Small intestine (tissue), 7 donors: ENCODE measurements at regions not wholly inside any gene's neighbourhood (a gene's known extent, or its start where the extent isn't known, plus 50 kb on each side); places are given as distances from the start of the nearest gene placed in this dataset.

Experiments
- DNase-seq, 2 donors: peaks; one replicate each; pipeline versions ENCODE4 v3.0.0 to v3.0.0-alpha.2; 2013
- FAIRE-seq: peaks from 2 replicates; lab custom pipeline; 2012; peaks lifted over from hg19 to GRCh38; lab: Jason Lieb, UNC
- H3K27ac ChIP-seq, 3 donors: one replicate each; pipeline ENCODE4 v1.5.1; 2013; ENCODE audit warnings: low read length in 2 of 3, mild to moderate bottlenecking in 2 of 3, control low read depth in 1 of 3, inconsistent platforms in 1 of 3, low read depth in 1 of 3, moderate library complexity in 1 of 3
- H3K27me3 ChIP-seq, 3 donors: one replicate each; pipeline ENCODE4 v1.6.1; 2013; ENCODE audit warnings: low read length in 3 of 3, inconsistent platforms in 1 of 3; ENCODE audit not compliant: control insufficient read depth in 3 of 3, insufficient read depth in 3 of 3
- H3K36me3 ChIP-seq, 3 donors: one replicate each; pipeline ENCODE4 v1.6.1; 2013; ENCODE audit warnings: low read length in 3 of 3, inconsistent platforms in 1 of 3, low read depth in 1 of 3, mild to moderate bottlenecking in 1 of 3, moderate library complexity in 1 of 3; ENCODE audit not compliant: control insufficient read depth in 3 of 3, insufficient read depth in 2 of 3
- H3K4me1 ChIP-seq, 3 donors: one replicate each; pipeline ENCODE4 v1.6.1; 2013; ENCODE audit warnings: low read length in 2 of 3, inconsistent platforms in 1 of 3, low read depth in 1 of 3, mild to moderate bottlenecking in 1 of 3, moderate library complexity in 1 of 3; ENCODE audit not compliant: control insufficient read depth in 3 of 3, insufficient read depth in 2 of 3
- H3K4me3 ChIP-seq, 3 donors: one replicate each; pipeline ENCODE4 v1.5.1; 2013; ENCODE audit warnings: low read length in 3 of 3, control low read depth in 1 of 3, inconsistent platforms in 1 of 3, low read depth in 1 of 3, mild to moderate bottlenecking in 1 of 3, moderate library complexity in 1 of 3
- H3K9me3 ChIP-seq, 2 donors: one replicate each; pipeline ENCODE4 v1.6.1; 2013; ENCODE audit warnings: low read depth in 1 of 2, low read length in 1 of 2; ENCODE audit not compliant: control insufficient read depth in 2 of 2, insufficient read depth in 1 of 2
- WGBS, 3 donors: extraction: QIAGEN DNeasy Blood & Tissue Kit; methylation state at CpG; one replicate each; pipeline ENCODE4 v1.1.7; 2013; 5-methylcytosine and 5-hydroxymethylcytosine counted together
- donor health status: healthy with polysubstance abuse.
- donor health status: control.
- donor health status: control.
- donor health status: Bipolar disorder and iron deficiency.
- donor health status: healthy.

GRCh38 chr5:89071101-89071940 is 188.3 kb upstream of the MEF2C start:
- H3K27ac ChIP-seq, result peak overlapping the region in 1 of 3 donors; percentile 55
- H3K9me3 ChIP-seq, result no peaks in the 10 kb centered on the region
- H3K4me1 ChIP-seq, result no peaks in the 10 kb centered on the region
- DNase-seq, result peak in 1 of 2 donors; percentile 37
- no peaks in the 10 kb centered on the region for H3K27me3 ChIP-seq
- no peak for FAIRE-seq
- H3K4me3 ChIP-seq, result no peak overlapping the region
- H3K36me3 ChIP-seq, result no peaks in the 10 kb centered on the region
- 22 to 55% (median 38%) methylated on average over 4 of the region's 4 CpGs for WGBS, 3 donors

GRCh38 chr5:89069591-89069990 is 186.6 kb upstream of the MEF2C start:
- 64 to 73% (median 71%) methylated on average over 2 of the region's 2 CpGs for WGBS, 3 donors
- no peak overlapping the region for H3K27ac ChIP-seq
- no peaks in the 10 kb centered on the region for H3K9me3 ChIP-seq
- FAIRE-seq (no peak), DNase-seq (no peak)
- no peaks in the 10 kb centered on the region for H3K36me3 ChIP-seq
- no peak overlapping the region for H3K4me3 ChIP-seq
- H3K4me1 ChIP-seq, result no peaks in the 10 kb centered on the region
- H3K27me3 ChIP-seq, result no peaks in the 10 kb centered on the region

- Histone ChIP-seq H3K36me3 (no peaks in the 10 kb centered on the region), H3K27ac (no peak overlapping the region), H3K4me1 (no peaks in the 10 kb centered on the region), H3K4me3 (no peak overlapping the region), H3K27me3 (no peaks in the 10 kb centered on the region), H3K9me3 (no peaks in the 10 kb centered on the region)
- WGBS, 3 donors, result 84 to 96% (median 87%) methylated on average over 3 of the region's 3 CpGs
- DNase-seq, result no peak
- no peak for FAIRE-seq
Measured at GRCh38 chr5:89067362-89067761, 184.4 kb upstream of the MEF2C start.

- Histone ChIP-seq H3K36me3 (no peaks in the 10 kb centered on the region), H3K4me1 (no peaks in the 10 kb centered on the region), H3K27me3 (no peaks in the 10 kb centered on the region), H3K9me3 (no peaks in the 10 kb centered on the region), H3K4me3 (no peak overlapping the region), H3K27ac (no peak overlapping the region)
- WGBS, 3 donors, result 62 to 73% (median 70%) methylated on average over 3 of the region's 3 CpGs
- DNase-seq (peak in 1 of 2 donors; percentile 13), FAIRE-seq (no peak)
Measured at GRCh38 chr5:89065919-89066318, 182.9 kb upstream of the MEF2C start.

- WGBS, 3 donors, result 79 to 80% (median 79%) methylated on average over 4 of the region's 4 CpGs
- FAIRE-seq, result no peak
Measured at GRCh38 chr5:89064736-89065135, 181.8 kb upstream of the MEF2C start.

GRCh38 chr5:89064054-89064453 is 181.1 kb upstream of the MEF2C start:
- Histone ChIP-seq H3K27ac (no peak overlapping the region), H3K4me1 (no peaks in the 10 kb centered on the region), H3K4me3 (no peak overlapping the region), H3K9me3 (no peaks in the 10 kb centered on the region), H3K36me3 (no peaks in the 10 kb centered on the region), H3K27me3 (no peaks in the 10 kb centered on the region)
- no peak for DNase-seq
- FAIRE-seq, result no peak
- 53 to 70% (median 60%) methylated on average over 1 of the region's 1 CpG for whole genome bisulfite sequencing, 3 donors

More at GRCh38 chr5:89064736-89065135, 181.8 kb upstream of the MEF2C start:
- no peak for DNase-seq
- H3K27ac ChIP-seq, result no peak overlapping the region
- H3K9me3 ChIP-seq, result no peaks in the 10 kb centered on the region
- H3K36me3 ChIP-seq, result no peaks in the 10 kb centered on the region
- no peak overlapping the region for H3K4me3 ChIP-seq
- no peaks in the 10 kb centered on the region for H3K27me3 ChIP-seq
- no peaks in the 10 kb centered on the region for H3K4me1 ChIP-seq

GRCh38 chr5:89060768-89061167 is 177.8 kb upstream of the MEF2C start:
- Histone ChIP-seq H3K27ac (no peak overlapping the region), H3K36me3 (no peaks in the 10 kb centered on the region), H3K4me3 (no peak overlapping the region), H3K4me1 (no peaks in the 10 kb centered on the region), H3K9me3 (no peaks in the 10 kb centered on the region), H3K27me3 (no peaks in the 10 kb centered on the region)
- DNase-seq (no peak), FAIRE-seq (no peak)
- 53 to 84% (median 61%) methylated on average over 2 of the region's 2 CpGs for WGBS, 3 donors

- FAIRE-seq, result no peak
- Histone ChIP-seq H3K36me3 (no peaks in the 10 kb centered on the region), H3K9me3 (no peaks in the 10 kb centered on the region), H3K4me3 (no peak overlapping the region), H3K4me1 (no peaks in the 10 kb centered on the region), H3K27ac (no peak overlapping the region), H3K27me3 (no peaks in the 10 kb centered on the region)
- DNase-seq, result no peak
- 50 to 86% (median 73%) methylated on average over 1 of the region's 1 CpG for WGBS, 3 donors
Measured at GRCh38 chr5:89059274-89059673, 176.3 kb upstream of the MEF2C start.
